GM21619 (cell line): ENCODE measurements at regions not wholly inside any gene's neighbourhood (a gene's known extent, or its start where the extent isn't known, plus 50 kb on each side); places are given as distances from the start of the nearest gene placed in this dataset.
"Not testable (repeated sequence)": the region's sequence is repeated elsewhere in the genome, so short reads cannot be mapped to it uniquely, and the experiment has no call there.

Experiments
- ATAC-seq: cut with Tn5 transposase; IDR thresholded peaks from one replicate; pipeline ENCODE4 v1.9.1; 2021; ENCODE audit not compliant: unreplicated experiment

GRCh38 chr4:29307256-29307655 lies 1412.9 kb upstream of the PCDH7 start:
- ATAC-seq: no peak

- no peak for ATAC-seq
Measured at GRCh38 chr4:29307755-29308154, 1412.4 kb upstream of the PCDH7 start.

- no peak for ATAC-seq
Measured at GRCh38 chr4:29309050-29309449, 1411.1 kb upstream of the PCDH7 start.

- ATAC-seq: no peak
Measured at GRCh38 chr4:29310252-29310651, 1409.9 kb upstream of the PCDH7 start.

- ATAC-seq: no peak
Measured at GRCh38 chr4:29311247-29311646, 1408.9 kb upstream of the PCDH7 start.

GRCh38 chr4:29319663-29320340 lies 1400.4 kb upstream of the PCDH7 start:
- ATAC-seq: no peak

GRCh38 chr4:29320947-29321620 lies 1399.1 kb upstream of the PCDH7 start:
- no peak for ATAC-seq

GRCh38 chr4:29326004-29326403 lies 1394.2 kb upstream of the PCDH7 start:
- ATAC-seq: no peak

- no peak for ATAC-seq
Measured at GRCh38 chr4:29326816-29327215, 1393.4 kb upstream of the PCDH7 start.

GRCh38 chr4:29336861-29337260 lies 1383.3 kb upstream of the PCDH7 start:
- ATAC-seq: no peak

- no peak for ATAC-seq
Measured at GRCh38 chr4:29372971-29373370, 1347.2 kb upstream of the PCDH7 start.

- no peak for ATAC-seq
Measured at GRCh38 chr4:29375716-29376115, 1344.5 kb upstream of the PCDH7 start.

- not testable (repeated sequence) for ATAC-seq
Measured at GRCh38 chr4:29378237-29378636, 1341.9 kb upstream of the PCDH7 start.

- no peak for ATAC-seq
Measured at GRCh38 chr4:29390921-29391320, 1329.2 kb upstream of the PCDH7 start.

- ATAC-seq: no peak
Measured at GRCh38 chr4:29405116-29405515, 1315.1 kb upstream of the PCDH7 start.

- no peak for ATAC-seq
Measured at GRCh38 chr4:29415771-29416170, 1304.4 kb upstream of the PCDH7 start.

- ATAC-seq: no peak
Measured at GRCh38 chr4:29423836-29424721, 1296.1 kb upstream of the PCDH7 start.

- ATAC-seq: no peak
Measured at GRCh38 chr4:29453303-29453820, 1266.8 kb upstream of the PCDH7 start.

- ATAC-seq: no peak
Measured at GRCh38 chr4:29459926-29460325, 1260.2 kb upstream of the PCDH7 start.

GRCh38 chr4:29467044-29467717 lies 1253.0 kb upstream of the PCDH7 start:
- no peak for ATAC-seq
